PC-9 (cell line): ENCODE measurements at regions not wholly inside any gene's neighbourhood (a gene's known extent, or its start where the extent isn't known, plus 50 kb on each side); places are given as distances from the start of the nearest gene placed in this dataset.

Experiments used
- CTCF ChIP-seq: fragments of 200-600 bp; sonication (generic); conservative IDR thresholded peaks from 2 replicates; pipeline ENCODE4 v1.6.1; 2017; ENCODE audit warnings: mixed run types, antibody characterized with exemption, mild to moderate bottlenecking, moderate library complexity
- EZH2 ChIP-seq: fragments of 200-600 bp; sonication (generic); IDR thresholded peaks from 2 replicates; pipeline ENCODE4 v1.8.0; 2017; ENCODE audit warnings: antibody characterized with exemption, low read depth

- TF ChIP-seq CTCF, result no peak
- no peak for TF ChIP-seq EZH2
Measured at GRCh38 chr9:107943901-107944300, 454.3 kb upstream of the KLF4 start.
